ENCODE measurements at regions not wholly inside any gene's neighbourhood (a gene's known extent, or its start where the extent isn't known, plus 50 kb on each side); places are given as distances from the start of the nearest gene placed in this dataset.

DNA sequence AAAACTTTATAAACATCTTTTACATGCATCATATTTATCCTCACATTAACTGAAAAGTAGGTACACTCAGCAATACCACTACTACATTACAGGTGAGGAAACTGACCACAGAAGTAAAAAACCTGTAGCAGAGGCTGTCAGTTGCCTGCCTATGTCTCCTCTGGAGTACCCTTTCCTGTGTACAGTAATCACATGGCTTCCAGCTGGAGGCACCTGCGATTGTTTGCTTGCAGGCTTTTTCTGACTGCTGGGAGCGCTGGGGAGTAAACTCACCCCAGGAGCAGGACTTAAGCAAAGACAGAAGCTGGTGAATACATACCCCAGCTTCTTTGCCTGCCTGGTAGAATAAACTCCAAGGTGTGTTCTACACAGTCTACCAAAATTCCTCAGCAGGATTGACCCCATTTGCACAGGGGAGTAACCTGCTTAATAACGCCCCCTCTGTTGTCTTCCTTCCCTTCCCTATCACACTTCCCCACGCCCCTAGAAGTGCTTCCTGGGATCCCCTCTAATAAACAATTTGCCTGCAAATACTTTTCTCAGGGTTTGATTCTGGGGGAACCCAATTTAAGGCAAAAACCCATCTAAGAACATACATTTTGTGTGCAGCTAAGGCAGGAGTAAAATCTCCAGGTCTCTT, 138.9 kb downstream of the PTH2R start:
- DNase-seq: peak; percentile 10

DNA sequence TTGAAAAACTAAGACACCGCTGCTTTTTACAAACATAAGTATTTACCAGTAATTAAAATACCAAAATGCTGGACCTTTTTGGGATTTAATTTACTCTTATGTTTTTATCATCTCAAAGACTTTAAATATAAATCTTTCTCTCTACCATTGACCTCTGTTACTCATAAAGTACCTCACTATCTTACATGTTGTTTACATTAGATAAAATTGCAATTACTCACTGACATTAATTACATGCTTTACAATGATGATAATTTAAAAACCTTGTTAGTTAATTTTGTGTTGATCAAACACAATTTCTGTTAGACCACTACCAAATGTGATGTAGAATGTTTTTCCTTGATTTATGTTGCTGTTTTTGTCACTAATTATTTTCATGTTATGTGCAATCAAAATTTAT, 139.5 kb downstream of the PTH2R start:
- no peak for DNase-seq

DNA sequence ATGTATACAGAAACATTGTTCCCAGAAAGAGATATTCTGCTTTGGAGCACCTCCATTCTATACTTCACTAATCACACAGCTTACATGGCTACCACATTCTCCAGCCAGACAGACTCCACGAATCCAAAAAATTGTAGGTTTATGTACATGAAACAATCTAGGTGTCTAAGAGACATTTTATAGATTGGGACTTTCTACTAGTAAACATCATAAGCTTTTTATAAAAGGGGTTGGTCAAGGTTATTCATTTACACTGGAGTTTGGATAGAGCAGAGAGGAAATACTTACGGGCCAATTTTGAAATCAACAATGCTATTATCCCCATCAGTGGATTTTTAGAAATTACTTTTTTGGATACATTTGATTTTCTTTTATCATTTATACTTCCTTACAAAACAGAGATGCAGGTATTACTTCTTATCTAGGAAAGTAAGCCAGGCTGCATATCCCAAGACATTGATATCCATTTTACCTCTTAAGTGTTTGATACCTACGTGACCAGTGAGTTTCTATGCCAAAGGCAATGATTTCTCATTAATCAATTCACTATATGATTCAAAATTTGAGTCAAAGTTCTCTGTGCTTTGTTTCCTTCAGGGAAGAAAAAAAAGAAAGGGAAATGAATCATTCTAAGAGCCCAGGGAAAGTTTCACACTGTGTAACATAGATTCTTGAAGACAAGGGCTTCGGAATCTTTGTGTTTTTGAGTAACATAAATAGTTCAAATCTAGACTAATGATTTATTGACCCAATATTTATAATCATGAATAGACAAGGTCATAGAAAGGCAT, 140.5 kb downstream of the PTH2R start:
- DNase-seq: no peak

DNA sequence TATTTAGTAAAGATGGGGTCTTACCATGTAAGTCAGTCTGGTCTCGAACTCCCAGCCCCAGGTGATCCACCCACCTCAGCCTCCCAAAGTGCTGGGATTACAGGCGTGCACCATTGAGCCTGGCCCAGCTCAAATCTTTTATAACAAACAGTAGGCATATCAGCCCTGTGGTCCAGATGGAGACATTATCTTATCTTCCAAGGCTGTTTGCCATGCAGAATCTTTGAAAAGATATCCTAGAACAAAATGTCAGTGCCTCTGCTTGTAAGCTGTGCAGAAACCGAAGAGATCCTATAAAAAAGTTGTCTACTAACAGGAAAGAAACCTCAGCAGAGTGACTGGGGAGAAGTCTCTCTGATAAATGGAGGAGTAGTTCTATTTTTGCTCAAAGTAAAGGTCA, 142.1 kb downstream of the PTH2R start:
- DNase-seq: no peak

DNA sequence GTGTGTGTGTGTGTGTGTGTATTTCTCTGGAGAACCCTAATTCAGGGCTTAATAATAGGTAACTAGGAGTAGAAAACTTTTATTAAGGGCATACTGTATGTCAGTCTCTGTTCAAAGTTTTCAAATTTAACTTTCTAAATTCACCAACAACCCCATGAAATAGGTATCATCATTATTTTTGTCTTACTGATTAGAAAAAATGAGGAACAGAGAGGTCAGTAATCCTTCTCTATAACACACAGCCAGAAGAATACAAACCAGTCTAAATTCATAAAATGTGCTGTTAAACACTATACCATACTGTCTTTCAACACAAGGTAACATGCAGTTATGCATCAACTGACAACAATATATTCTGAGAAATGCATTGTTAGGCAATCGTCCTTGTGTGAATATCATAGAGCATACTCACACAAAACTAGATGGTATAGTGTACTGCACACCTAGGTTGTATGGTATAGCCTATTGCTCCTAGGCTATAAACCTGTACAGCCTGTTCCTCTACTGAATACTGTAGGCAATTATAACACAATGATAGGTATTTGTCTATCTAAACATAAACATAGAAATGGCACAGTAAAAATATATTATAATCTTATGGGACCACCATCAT, 143.1 kb downstream of the PTH2R start:
- DNase-seq: no peak

DNA sequence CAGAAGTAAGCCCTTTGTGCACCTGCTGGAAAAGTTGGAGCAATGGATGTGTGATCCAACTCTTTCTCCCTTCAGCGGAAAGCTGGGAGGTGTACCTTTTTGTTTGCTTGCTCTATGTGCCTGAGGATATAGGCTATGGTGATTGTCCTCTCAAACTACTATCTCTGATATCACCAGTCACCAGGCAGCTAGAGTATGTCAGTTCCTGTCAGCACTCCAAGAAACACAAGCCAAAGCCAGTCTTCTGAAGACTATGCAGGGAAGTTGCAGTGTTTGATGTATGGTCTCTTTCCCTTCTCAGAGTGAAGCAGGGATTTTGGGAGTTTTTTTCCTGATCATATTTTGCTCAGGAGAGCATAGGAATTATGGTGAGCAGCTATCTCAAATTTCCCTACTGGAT, 146.4 kb downstream of the PTH2R start:
- no peak for DNase-seq

DNA sequence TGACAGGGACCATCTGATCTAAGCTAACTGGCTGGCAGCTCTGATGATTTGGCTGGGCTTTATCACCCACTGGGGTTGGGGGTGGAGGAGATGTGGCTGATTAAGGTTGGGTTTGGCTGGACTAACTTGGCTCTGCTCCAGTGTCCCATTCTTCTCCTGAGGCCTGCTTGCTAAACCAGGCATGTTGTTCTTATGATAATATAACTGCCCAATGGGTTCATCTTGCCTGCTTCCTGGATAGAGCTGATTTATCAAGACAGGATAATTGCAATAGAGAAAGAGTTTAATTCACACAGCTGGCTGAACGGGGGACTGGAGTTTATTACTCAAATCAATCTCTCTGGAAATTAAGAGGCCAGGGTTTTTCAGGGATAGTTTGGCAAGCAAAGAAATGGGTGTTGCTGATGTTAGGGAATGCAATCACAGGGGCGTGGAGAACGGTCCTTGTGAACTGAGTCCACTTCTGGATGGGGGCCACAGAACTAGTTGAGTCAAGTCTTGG, 150.4 kb downstream of the PTH2R start:
- DNase-seq: no peak

DNA sequence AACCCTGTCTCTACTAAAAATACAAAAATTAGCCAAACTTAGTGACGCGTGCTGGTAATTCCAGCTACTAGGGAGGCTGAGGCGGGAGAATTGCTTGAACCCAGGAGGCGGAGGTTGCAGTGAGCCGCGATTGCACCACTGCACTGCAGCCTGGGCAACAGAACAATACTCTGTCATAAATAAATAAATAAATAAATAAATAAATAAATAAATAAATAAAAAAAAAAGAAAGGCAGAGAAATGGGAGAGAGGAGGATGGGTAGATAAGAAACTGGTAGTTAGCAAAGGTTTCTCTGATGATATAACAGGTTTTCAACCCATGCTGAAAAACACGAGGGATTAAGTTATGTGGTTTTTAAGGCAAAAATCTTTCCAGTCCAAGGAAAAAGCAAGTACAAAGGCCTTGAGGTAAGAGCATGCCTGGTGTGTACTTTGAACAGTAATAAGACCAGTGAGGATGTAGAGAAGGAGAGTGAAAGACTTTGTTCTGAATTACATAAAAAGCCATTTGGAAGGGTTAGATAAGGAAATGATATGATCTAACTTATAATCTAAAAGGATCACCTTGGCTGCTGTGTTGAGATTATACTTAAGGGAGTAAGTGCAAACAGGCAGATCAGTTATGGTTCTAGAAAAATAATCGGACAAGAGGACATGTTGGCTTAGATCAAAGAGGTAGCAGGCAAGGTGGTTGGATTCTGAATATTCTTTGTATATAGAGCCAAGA, 159.3 kb downstream of the PTH2R start:
- no peak for DNase-seq

DNA sequence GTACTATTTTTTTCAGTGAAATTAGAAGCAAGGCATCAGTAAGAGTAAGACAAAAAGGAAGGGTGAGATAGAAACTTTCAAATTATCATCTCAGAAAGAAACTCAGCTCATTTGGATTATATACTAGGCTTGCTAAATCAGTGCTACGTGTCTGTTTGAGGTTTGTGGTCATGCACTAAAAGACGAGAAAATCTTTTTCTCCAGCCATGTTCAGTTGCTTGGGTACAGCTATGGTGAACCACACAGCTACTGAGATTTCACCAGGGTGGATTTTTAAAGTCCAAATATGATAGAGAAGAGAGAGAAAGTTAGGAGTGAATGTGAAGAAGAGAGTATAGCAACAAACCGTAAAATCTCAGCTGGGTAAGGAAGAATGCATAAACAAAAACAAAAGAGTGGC, 161.6 kb downstream of the PTH2R start:
- DNase-seq: no peak

DNA sequence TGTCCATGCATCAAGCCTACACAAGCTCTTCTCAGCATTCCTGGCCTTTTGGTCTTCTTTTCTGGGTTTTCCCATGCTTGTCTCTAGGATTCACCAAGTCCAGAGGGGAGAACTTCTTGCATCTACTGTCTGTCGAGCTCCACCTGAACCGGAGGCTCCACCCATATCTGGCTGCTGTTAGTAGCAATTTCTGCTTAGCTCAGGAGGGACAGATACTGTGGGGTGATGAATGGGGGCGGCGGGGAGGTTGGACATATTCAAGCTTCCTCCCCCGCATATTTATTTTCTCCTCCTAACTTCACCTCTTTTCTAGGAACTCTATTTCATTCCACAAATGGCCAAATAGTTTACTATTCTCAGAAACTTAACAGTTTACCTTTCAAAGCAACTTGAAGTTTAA, 163.5 kb downstream of the PTH2R start:
- DNase-seq: no peak

DNA sequence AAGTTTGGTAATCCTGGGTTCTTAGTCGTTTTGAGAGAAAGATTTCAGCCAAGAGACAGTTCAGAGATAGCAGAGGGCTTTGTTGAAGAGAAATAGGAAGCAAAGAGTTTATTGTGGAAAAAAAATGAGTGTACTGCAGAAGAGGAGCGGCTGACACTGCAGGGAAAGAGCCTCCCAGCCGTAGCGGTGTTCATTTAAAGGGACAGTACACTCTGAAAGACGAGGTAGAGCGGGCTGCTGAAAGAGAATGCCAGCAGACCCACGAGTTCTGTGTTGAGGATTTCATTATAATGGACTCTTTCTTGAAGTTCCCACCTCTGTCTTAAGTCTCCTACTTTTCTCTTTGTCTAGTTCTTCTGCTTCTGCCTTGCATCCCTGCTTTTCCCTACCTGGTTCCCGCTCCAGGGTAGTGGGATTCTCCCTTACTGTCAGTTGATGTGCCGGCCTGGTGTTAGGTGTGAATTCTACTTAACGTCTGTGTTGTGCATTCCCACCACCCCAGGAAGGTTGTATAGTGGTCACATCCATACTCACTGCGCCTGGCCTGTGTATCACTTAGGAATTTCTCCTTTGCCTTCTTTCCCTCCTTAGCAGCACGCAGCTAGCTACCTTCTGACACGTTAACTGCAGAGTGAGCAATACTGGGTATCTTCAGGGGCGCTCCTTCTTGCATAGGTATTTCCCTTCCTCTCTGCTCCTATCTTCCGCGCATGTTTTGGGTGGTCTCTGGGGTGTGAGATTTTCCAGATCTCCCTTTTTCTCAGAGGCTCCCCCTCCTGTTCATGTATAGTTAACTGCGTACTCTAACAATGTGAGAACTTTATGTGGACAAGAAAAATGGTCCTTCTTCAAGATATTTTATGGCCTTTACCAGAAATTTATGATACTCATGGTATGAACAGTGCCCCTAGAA, 164.5 kb downstream of the PTH2R start:
- no peak for DNase-seq

DNA sequence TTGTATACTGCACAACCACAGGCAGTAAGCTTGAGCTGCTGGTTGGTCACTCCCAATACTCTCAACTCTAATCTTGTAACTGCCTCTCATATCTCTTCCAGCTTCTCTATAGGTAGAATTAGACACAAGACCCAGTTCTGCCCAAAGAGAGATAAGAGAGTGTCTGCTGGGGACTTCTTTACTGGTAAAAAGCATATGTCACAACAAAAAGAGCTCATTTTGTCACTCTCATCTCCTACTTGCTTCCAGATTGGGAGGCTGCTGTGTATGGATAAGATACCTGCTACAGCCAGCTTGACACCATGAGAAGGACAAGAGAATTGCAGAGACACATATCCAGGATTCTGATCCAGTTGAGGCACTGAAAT, 165.2 kb downstream of the PTH2R start:
- DNase-seq: no peak

DNA sequence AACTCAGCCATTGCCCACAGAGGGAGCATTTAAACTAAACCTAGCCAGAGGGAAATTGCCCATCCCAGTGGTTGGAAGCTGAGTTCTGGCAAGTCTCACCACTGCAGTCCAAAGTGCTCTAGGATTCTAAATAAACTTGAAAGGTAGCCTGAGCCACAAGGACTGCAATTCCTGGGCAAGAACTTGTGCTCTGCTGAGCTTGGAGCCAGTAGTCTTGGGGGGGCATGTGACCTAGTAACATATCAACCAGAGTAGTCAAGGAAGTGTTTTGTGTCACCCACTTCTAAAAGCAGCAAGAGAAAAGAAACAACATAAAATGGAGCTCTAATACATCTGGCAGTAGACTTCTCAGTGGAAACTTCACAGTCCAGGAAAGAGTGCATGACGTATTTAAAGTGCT, 167.0 kb downstream of the PTH2R start:
- no peak for DNase-seq

DNA sequence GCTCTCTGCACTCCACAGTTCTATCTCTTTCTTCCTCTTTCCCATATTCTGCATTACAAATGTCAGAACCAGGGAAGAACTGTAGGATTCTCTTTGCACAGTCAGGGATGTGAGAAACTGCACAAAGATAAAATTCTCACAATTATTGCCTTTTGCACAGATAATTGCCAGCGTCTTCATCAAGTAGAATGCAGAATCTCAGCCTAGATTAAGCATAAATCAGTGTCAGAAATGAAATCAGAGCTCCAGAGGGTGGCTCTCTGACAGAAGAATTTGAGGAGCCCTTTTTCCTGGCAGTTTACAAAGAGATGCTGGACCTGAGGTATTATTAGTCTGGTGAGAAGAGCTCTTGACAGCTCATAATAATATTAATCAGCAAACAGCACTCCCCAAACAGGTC, 173.1 kb downstream of the PTH2R start:
- no peak for DNase-seq

DNA sequence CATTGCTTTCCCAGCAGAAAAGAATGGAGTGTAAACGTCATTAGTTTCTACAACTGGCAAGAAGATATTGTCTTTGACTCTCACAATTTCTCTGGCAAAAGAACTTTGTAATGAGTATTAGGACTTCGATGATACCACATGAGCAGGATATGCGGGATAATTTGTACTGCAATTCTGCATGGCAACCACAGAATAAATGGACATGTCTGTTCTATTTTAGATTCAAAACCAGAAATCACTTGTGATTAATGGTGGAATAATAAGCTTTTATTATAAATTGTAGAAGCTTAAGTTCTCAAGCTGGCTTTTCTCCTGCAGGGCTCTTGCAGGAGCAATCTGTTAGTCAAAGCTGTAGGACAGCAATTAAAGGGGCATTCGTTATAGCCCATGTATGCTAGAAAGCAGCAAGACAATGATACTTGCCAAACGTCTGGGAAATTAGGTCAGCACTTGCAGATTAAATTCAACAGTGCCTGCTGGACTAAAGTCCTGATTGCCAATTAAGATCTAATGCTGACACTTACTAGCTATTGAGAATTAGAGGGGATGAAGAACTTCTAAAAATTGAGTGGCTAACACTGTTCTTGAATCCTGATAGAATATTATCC, 177.9 kb downstream of the PTH2R start:
- no peak for DNase-seq

DNA sequence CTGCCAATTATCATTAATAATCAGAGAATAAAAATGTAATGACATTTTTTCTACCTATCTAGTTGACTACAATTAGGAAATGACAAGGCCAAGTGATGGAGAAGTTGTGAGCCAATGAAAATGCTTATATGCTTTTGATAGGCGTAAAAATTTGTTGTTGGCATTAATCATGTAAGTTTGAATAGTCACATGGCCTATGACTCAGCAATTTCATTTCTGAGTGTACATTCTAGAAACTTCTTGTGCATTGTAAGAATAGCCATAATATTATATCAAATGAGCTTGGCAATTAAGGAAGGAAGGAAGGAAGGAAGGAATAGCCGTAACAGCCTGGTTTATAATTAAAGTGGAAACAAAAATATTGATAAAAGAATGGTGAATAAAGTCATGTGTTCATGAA, 179.9 kb downstream of the PTH2R start:
- DNase-seq: no peak

DNA sequence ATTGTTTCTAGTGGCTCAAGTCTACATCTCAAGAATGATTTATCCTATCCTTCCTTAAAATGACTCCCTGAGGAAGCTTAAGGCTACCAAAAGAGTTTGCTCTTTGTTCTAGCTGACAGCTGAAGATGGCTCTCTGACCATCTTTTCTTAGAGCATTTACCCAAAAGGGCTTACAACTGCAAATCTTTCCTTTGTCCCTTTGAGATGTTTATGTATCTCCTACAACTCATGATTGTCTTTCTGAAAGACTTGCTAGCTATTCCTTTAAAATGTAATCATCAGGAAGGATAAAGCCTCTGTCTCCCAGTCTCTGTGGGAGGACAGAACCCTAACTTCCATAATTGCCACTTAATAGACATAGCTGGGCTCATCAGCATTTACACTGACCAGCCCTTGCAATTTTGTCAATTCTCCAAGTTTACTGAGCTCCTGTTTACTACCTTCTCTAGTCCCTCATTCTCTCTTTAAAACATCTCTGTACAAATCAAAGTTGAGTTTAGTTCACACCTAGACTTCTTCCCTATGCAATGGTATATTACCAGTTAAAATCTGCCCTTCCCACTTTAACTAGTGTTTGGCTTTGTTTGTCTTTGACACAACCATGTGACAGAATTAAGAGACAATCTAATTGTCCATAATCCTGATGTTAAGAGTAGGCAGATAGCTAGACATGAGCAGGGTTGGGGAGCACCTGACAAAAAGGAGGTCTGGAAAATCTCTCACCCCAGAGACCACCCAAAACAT, 188.2 kb downstream of the PTH2R start:
- DNase-seq: no peak

DNA sequence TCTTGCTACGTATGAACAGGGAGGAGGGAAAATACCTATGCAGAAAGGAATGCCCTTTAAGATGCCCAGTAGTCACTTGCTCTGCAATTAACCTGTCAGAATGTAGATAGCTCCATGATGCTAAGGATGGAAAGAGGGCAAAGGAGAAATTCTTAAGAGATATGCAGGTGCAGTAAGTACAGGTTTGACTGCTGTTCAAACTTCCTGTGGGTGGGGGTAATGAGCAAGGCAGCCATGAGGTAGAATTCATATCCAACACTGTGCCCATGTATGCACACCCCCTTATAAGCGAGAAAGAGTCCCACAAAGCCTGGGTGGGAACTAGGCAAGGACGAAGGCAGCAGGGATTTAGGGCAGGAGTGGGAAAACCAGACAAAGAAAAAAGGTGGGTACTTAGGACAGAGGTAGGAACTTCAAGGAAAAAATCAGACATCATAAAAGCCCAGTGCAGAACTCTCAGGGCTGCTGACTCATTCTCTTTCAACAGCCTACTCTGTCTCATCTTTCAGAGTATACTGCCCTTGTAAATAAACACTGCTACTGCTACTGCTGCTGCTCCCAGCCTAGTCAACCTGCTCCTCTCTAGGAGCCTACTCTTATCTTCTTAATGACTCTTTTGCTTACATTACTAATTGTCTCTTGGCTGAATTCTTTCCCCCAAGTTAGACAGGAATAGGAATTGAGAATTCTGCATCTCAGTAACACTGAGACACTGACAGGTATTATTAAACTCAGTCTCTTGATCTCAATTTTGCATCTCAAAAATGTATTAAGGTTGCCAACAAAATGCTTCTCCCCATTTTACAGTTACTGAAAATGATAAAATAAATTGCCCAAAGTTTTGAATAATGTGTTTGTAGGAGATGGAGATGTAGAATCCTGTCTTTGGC, 189.0 kb downstream of the PTH2R start:
- no peak for DNase-seq

DNA sequence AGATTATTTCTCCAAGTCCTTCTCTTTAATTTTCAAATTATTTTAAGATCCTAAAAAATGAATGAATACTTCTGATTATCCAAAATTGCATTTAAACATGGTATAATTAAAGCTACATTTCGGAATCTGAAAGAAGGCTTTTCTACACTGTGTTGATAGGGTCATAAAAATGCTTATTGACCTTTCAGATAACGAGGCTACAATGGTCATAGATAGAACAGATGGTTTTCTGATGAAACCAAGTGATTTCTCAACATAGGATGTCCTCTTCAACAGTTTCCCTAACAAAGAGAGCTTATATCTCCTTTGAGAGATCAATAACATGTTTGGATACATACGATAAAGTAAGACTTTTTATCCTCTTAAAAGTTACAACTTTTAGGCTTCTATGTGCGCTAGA, 201.1 kb downstream of the PTH2R start:
- DNase-seq: no peak

All from left kidney (tissue), 1 donor.